ENCODE measurements at regions not wholly inside any gene's neighbourhood (a gene's known extent, or its start where the extent isn't known, plus 50 kb on each side); places are given as distances from the start of the nearest gene placed in this dataset.
"Not testable (repeated sequence)": the region's sequence is repeated elsewhere in the genome, so short reads cannot be mapped to it uniquely, and the experiment has no call there.

GRCh38 chr4:142897518-142897917 is 51.4 kb upstream of the INPP4B start:
- H3K4me3 ChIP-seq (ENCODE audit: low read depth, low read length): not testable (repeated sequence)

GRCh38 chr4:142900622-142901021 is 54.5 kb upstream of the INPP4B start:
- TF ChIP-seq CTCF (IDR thresholded peaks at IDR 0.05; ENCODE audit: low read depth, low read length): no peak
- H3K4me3 ChIP-seq (ENCODE audit: low read depth, low read length): no peak overlapping the region

GRCh38 chr4:142901166-142901662 is 55.1 kb upstream of the INPP4B start:
- TF ChIP-seq CTCF (IDR thresholded peaks at IDR 0.05; ENCODE audit: low read depth, low read length): no peak

GRCh38 chr4:142903617-142904016 is 57.5 kb upstream of the INPP4B start:
- not testable (repeated sequence) for H3K4me3 ChIP-seq (ENCODE audit: low read depth, low read length)

More at GRCh38 chr4:142901166-142901662, 55.1 kb upstream of the INPP4B start:
- H3K4me3 ChIP-seq (ENCODE audit: low read depth, low read length): no peak overlapping the region

- no peak overlapping the region for H3K4me3 ChIP-seq (ENCODE audit: low read depth, low read length)
- no peak for TF ChIP-seq CTCF (IDR thresholded peaks at IDR 0.05; ENCODE audit: low read depth, low read length)
These were observed 63.8 kb upstream of the INPP4B start for GRCh38 chr4:142909908-142910307.

GRCh38 chr4:142913034-142913433 is 66.9 kb upstream of the INPP4B start:
- no peak overlapping the region for H3K4me3 ChIP-seq (ENCODE audit: low read depth, low read length)

GRCh38 chr4:142913461-142914030 is 67.4 kb upstream of the INPP4B start:
- no peak overlapping the region for H3K4me3 ChIP-seq (ENCODE audit: low read depth, low read length)
- no peak for TF ChIP-seq CTCF (IDR thresholded peaks at IDR 0.05; ENCODE audit: low read depth, low read length)

More at GRCh38 chr4:142913034-142913433, 66.9 kb upstream of the INPP4B start:
- no peak for TF ChIP-seq CTCF (IDR thresholded peaks at IDR 0.05; ENCODE audit: low read depth, low read length)

- TF ChIP-seq CTCF (IDR thresholded peaks at IDR 0.05; ENCODE audit: low read depth, low read length): no peak
- H3K4me3 ChIP-seq (ENCODE audit: low read depth, low read length): no peak overlapping the region
These were observed 71.6 kb upstream of the INPP4B start for GRCh38 chr4:142917678-142918077.
